COR-L47 (cell line): ENCODE measurements at regions not wholly inside any gene's neighbourhood (a gene's known extent, or its start where the extent isn't known, plus 50 kb on each side); places are given as distances from the start of the nearest gene placed in this dataset.

Source experiments
- DNase-seq: peaks from one replicate; lab custom pipeline; 2025; lab: John Stamatoyannopoulos, UW

DNA sequence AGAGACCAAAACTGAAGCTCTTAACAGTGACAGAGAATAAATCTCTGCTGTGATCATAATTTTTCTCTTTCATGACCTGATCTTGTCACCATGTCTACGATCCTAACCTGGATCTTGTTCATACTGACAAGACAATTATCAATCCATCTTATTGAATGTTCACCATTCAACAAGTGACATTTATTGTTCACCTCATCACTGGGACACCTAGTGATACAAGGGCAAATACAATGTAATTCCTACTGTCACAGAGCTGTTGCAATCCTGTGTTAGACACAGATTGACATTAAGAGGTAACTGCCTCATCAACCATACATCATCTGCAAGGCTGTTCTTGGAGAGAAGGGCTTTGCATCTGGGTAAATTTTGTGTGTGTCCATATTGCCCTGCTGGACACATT, 942.4 kb upstream of the PRR20A start:
- DNase-seq: no peak

DNA sequence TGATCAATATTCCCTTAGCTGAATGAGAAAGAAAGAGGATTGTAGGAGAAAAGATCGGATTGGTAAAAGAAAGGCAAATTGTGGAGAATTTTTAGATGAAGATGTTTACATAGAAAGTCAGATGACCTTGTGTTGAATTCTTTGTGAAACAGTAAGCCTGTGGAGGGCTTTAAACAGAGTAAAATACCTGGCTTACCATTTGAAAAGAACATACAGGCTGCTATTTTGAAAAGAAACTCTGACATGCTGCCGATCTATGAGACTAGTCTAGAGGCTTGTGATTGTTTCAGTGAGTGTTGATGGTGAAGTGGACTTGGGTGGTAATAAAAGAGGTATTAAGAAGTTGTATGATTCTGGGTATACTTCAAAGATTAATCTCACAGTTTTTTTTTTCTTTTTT, 938.9 kb upstream of the PRR20A start:
- no peak for DNase-seq

DNA sequence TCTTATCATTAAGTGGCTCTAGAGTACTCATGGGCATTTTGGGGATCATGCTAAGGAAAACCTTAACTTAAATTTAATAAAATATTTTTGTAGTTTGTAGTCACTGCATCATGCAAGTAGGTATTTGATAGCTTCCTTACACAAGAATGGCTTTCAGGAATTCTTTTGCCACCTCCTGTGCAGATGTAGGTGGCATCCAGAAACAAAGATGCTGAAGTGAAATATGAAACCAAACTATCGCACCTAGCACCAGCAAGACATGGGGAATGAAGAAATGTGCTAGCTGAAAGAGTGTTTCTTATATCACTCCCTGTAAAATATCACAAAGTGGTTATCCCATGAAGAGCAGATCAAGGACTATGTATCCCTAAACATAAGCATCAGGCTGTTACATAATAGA, 924.5 kb upstream of the PRR20A start:
- no peak for DNase-seq

DNA sequence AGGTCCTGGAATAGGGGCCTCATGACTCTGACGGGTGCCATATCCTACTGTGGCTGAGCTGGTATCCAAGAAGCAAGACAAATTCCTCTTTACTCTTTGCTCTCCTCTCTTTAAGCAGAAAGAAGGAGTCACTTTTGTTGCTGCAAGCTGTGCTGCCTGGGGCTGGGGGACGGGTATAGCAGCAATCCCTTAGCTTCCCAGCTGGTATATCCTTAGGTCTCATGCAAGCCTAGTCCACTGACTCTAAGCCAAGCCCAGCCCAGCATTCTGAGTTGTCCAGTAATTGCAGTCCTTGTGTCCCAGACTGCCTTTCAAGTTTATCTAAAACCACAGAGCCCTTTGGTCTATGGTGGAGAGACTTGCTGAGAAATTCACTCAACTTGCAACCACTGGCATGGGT, 893.0 kb upstream of the PRR20A start:
- DNase-seq: no peak

DNA sequence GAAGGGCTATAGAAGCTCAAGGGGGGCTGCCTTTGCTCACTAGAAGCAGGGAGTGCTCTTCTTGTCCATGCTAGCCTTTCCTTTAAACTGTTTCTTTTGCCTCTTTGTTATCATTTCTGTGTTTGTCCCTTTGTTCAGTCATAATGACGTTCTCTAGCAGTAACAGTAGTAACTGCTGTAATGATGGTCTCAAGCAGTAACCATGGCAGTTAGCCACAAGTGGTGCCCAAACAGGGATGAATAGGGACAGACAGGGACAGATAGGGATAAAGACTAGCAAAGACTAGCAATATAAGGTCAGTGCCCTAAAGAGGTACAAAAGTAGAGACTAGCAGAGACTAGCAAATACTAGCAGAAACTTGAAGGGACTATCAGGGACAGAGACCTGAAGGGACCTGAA, 869.0 kb upstream of the PRR20A start:
- no peak for DNase-seq

DNA sequence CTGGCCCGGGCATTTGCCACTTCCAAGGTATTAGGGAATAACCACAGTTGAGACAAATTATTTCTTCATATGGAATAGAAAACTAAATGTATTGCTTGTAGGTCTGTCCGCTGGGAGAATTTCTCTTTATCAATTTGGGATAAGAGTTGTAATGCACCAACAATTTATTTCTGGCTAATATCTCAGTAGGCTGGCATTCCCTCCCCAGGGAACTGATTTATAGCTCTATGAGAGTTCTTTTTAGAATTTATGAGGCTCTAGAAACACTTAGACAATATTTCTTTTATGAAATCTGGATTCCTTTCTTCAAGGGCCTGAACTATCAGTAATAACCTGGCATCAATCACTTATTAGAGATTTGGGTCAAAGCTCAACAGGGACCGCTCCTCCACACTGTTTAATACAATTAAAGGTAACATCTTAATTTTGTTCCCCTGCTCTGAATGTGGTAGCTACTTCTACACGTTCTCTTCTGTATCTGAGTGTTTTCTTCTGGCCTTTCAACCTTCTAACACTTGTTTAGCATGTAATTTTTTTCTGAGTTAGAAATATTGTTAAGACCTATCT, 857.4 kb upstream of the PRR20A start:
- no peak for DNase-seq

DNA sequence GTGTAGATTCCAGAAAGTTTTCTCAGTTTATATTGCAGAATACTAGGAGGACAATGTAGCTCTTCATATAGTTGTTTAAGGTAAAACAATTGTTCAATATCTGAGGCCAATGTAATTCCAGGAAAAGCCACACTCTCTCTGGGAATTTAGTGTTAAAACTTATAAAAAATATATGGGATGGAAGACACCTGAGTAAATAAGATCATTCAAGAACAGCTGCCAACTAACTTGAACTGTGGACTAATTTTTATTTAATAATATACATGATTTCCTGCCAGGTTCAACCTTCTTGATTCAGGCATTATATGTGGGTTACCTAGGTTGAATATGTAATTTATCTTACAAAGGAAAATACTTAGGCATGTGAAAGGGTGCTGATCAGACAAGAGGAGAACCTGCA, 841.1 kb upstream of the PRR20A start:
- DNase-seq: peak; percentile 30

DNA sequence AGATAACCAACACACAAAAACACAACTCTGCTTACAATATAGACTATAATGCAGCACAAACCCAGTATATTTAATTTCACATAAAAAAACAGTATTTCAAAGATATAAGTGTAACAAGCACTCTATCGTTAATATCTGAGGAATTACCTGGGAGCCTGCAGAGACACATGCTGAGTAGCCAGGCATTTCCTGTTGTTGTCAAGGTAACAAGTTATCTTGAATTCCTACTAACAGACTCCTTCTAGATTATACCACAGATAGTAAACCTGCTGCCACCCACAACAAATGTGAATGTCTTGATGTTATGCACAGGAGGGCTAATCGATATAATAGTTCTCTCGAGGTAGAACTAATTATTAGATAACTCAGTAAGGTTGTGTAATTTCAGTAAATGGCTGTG, 826.0 kb upstream of the PRR20A start:
- DNase-seq: no peak

DNA sequence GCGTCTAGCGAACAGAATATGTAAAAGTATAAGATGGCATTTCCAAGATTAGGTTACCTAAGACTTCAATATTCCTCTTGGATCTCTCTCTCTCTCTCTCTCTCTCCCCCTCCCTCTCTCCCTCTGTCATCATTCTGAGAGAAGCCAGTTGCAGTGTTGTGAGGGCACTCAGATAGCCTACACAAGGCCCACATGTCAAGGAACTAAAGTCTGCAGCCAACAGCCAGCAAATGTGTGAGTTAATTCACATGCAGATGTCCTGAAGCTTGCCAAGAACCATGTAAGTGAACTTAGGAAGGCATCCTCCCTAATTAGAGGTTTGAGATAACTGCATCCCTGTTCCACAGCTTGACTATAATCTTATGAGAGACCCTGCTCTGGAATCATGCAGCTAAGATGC, 822.9 kb upstream of the PRR20A start:
- no peak for DNase-seq

DNA sequence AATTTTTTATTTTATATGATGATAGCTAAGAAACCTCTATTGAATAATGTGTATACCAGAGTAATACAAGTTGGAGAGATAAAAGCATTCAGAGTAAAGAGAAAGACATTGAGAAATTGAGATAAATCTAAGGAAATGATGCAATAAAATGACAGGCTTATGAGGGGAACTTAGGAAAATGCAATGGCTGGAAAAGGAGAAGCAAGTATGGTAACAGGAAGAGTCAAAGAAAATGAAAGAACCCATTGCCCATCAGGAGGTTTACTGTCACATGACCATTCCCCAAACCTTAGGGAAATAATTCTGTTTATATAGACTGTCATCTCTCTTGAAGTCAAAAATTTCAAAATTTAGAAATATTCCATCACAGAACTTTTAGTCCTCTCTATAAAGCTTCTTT, 808.0 kb upstream of the PRR20A start:
- DNase-seq: no peak

DNA sequence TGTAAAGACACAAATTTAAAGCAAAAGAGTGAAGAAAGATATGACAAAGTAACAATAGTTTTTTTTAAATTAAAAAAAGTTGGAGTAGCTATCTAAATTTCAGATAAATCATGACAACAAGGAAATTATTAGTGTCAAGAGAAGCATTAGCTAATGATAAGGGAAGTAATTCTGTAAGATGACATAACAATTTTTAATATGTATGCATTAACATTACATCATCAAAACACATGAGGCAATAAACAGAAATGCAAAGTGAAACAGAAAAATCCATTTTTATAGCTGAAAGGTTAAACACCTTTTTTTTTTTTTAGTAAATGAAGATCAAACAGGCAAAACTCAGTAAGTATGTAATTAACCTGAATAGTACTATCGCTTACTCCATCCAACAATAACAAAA, 804.9 kb upstream of the PRR20A start:
- no peak for DNase-seq

DNA sequence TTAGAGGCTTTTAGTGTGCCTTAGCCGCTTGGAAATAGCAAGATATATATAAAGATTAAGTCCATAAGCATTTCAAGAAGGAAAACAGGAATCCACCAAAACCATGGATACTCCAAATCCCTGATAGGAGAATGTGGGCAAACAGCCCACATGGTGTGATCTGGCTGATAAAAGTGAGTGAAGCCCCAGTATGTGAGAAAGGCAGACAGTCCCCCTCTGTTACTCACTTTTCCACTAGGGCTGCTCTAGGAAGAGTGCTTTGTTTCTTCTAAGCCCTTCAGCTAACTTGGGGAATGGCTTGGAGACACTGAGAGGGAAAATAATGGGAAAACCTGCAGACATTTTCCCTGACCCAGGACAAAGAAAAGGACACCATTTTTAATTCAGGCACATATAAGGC, 802.3 kb upstream of the PRR20A start:
- no peak for DNase-seq

DNA sequence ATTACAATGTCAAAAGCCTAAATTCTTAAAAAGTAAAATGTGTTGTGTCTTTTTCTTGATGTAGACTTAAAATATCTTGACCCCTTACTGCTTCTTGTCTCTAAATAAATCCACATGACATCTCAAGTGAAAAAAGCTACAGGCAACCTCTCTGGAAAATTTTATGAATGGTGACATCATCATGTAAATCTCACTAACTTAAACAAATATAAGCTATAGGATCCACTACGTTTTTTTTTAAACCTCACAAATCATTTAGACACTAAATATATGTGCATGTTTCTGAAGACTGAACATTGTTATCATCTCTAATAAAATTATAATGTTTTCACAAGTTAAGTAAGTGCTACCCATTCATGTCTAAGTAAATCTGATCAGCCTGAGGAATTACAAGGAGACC, 793.7 kb upstream of the PRR20A start:
- no peak for DNase-seq

DNA sequence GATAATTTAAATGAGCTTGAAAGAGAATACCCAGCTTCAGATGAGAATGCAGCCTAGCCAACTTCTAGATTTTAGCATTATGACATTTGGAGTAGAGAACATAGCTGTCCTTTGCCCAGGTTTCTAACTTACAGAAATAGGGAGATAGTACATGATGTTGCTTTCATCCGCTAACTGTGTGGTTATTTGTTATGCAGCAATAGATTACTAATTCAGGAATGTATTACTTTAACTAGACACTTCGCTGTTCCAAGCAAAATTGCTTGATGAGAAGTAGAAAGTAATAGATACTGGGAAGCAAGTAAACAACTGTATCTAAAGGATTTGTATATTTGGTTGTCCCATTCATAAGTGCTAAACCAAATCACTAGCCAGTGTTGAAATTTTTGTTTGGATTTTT, 790.9 kb upstream of the PRR20A start:
- DNase-seq: no peak

DNA sequence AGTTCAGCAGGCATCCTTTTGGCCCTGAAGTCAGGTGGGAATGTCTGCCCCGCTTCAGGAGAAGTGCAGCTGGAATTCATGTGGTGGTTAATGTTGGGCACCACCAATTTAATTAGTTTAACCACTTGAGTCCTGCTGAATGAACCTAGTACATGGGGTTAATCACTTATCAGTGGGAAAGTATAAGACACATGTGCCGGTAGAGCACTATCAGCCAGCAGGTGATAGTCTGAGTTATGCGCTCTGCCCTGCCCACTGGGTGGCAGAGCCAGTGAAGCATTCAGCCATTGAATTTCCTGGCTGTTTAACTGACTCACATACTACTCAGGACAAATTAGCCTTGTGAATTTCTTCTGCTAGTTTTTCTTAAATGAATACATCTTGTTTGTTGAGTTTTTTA, 789.7 kb upstream of the PRR20A start:
- no peak for DNase-seq

DNA sequence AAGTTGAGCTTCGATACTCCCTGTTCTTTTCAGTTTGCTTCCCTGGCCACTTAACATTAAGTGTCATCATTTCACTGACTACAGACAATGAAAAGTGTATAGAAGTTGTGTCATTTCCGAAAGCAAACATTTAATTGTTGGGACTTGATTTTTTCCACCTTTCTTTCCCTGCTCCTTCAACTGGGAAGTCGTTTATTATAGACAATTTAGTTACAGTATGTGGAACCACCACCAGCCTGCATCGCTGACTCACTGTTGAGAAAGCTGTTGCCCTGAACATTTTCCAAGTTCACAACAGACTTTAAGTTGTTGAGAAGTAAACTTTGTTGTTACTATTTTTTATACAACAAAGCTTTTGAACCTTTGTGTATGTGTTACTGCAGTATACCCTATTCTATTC, 788.4 kb upstream of the PRR20A start:
- no peak for DNase-seq

DNA sequence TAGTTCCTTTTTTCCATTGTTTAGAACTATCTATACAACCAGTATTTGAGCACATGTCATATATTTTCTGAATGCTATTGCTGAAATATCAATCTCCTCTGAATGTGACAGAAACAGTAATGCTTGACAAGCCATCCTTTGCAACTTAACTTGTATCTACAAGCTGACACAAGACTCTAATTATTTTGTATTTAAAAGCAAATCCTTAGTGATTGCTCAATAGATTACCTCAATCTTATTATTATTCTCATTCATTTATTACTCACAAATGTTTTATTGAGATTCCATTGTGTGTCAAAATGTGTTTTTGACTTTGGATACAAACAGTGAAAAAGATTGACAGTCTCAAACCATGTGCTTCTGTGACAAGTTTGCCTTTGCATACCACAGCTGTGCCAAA, 787.8 kb upstream of the PRR20A start:
- DNase-seq: no peak

DNA sequence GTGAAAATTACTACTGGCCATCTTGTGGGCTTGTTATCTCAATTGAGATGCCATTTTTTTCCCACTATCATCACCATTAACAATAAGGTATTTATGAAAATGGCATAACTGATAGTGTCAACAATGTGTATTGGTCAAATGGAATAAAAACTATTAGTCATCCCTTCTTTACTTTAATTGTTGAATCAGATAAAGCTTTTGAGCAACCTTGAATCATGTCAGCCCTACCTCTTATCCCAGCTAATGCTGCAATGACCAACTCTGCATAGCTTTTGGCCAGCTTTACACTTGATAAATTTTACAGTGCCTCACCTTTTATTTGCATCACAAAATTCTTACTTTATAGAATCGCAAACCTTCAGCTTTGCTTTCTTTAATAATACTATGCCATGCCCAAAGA, 784.0 kb upstream of the PRR20A start:
- DNase-seq: no peak

DNA sequence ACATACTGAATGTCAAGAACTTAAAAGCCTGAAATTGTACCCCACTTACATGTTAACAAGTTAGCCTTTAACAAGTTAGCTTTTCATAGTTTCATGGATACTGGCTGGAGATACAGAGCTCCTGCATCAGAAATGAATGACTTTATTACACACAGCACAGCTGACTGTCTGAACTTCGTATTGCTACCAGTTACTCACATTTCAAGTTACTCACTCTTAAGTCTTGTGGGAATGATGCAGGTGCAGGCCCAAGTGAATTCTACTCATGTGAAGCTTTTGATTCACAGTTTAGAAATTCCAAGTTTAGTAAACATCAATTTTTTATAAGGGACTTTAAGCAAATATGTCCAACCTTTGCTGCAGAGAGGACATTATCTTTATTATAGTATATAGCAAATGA, 762.2 kb upstream of the PRR20A start:
- no peak for DNase-seq

DNA sequence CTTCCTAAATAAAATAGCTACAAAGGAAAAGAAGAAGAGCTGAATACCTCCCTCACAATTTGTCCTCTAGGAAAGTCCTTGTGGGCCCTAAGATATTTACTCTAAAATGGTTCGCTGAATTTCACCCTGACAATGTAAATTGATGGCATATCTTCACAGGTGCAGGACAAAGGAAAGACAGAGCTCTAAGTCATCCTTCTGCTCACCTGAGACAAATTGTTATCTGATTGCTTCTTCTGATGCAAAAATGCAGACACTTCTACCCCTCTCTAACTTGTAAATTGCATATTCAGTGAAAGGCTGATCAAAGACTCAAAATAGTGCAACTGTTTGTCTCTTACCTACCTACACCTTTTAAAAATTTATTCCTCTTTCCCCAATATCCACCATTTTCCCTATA, 747.2 kb upstream of the PRR20A start:
- DNase-seq: no peak

DNA sequence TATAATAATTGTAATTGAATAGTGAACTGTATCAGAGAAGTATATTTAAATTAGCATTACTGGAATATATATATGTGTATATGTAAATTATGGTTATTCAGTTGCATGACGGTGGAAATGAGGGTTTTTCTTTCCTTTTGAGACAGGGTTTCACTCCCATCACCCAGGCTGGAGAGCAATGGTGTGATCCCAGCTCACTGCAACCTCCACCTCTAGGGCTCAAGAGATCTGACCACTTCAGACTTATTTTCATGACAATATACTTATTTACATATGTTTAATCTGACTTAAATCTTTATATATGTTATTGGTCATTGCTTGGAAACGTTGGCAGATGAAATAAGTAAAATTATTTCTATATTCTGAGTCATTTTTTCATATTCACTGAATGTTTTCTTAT, 744.4 kb upstream of the PRR20A start:
- DNase-seq: no peak

DNA sequence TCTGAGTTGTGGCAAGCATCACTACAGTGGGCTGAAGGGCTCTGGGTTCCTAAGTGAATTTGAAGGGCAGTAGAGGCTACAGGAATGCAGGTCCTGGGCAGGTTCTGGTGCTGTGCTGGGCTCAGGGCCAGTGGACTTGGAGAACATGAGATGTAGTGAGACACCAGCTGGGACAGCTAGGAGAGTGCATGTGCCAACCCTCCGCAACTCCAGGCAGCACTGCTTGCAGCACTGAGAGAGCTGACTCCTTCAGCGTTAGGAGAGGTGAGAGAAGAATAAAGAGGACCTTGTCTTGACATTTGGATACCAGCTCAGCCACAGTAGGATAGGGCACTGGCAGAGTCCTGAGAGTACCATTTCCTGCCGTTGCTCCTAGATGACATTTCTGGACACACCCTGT, 739.9 kb upstream of the PRR20A start:
- DNase-seq: no peak

DNA sequence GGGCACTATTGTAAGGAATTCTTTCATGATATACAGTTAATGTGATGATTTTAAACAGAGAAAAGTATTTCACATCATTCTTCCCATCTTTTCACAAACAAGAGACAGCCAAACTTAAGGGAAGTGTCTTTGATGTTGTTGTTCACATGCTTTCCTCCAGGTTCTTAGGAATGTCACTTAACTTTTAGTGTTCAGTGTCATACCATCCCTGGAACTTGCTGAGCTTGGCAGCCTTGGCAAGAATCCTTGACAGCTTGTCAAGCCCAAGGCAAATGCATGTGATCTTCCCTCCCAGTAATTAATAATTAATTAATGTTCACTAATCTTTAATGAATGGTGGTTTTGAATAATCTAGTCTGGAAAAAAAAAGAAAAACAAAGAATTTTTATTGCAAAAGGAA, 727.9 kb upstream of the PRR20A start:
- DNase-seq: no peak

DNA sequence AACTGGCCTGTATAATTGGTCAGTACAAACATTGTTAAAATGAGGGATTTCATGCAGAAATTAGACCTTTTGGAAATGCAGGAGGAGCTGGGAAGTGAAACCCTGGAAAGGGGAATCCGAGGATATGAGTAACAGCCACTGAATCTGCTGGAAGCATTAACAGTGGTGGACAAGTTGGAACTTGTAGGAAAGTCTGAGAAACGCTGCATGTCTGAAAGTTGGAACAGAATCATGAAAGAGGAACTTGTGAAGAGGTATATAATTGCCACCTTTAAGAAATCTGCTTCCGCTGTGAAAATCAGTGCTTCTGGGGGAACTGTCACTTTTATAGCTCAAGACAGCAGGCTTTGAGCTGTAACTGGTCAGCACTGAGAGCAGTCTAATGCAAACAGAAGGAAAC, 716.5 kb upstream of the PRR20A start:
- DNase-seq: no peak

DNA sequence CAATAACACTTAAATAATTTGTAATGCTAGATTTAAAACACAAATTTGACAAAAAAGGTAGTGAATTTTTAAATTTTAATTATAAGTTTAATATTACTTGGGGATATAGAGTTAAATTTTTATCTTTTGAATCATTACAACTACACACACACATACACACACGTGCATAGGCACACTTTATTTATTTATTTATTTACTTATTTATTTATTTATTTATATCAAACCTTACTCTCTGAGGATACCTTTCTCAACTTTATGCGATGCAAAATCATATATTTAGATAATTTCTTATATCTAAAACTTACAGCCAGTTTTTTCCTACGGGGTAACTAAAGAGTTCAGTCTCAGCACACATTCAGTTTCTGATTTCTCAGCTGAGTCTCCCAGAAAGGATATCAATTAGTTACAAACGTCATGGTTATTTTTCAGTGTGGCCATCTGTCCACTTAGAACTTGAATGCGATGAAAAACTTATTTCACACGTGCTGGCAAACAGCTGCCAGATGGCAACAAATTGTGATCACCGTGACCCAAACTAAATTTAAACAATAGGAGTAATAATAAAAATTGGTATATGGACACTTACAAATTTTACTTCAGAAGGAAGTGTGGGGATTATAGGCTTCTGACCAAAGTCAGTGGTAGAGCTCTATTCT, 683.1 kb upstream of the PRR20A start:
- DNase-seq: no peak
